Body of pancreas (tissue), 4 donors: ENCODE measurements at regions not wholly inside any gene's neighbourhood (a gene's known extent, or its start where the extent isn't known, plus 50 kb on each side); places are given as distances from the start of the nearest gene placed in this dataset.

Experiments
- CTCF ChIP-seq, 7 experiments: fragments of 450-650 bp in 4 of 7; fragments of 200-600 bp in 3 of 7; sonication (generic) in 3 of 7; IDR thresholded peaks; one replicate each; pipeline ENCODE4 v1.5.1; 2016 to 2019; ENCODE audit warnings: antibody characterized with exemption in 7 of 7
- POLR2A ChIP-seq, 3 donors: fragments of 450-650 bp; IDR thresholded peaks; one replicate each; pipeline ENCODE4 v1.6.1; 2016; ENCODE audit warnings: antibody characterized with exemption in 3 of 3, mild to moderate bottlenecking in 2 of 3

GRCh38 chr3:18648159-18648558 lies 223.0 kb upstream of the SATB1 start:
- TF ChIP-seq POLR2A (IDR thresholded peaks at IDR 0.05) (no peak), CTCF (IDR thresholded peaks at IDR 0.05) (no peak)
